HCT116 (cell line): ENCODE measurements at regions not wholly inside any gene's neighbourhood (a gene's known extent, or its start where the extent isn't known, plus 50 kb on each side); places are given as distances from the start of the nearest gene placed in this dataset.

Experiments used
- ATAC-seq: fragments of 200-7000 bp; cut with Tn5 transposase; 2 replicates; pipeline ENCODE4 v1.9.1; 2020; ENCODE audit warnings: mild to moderate bottlenecking, moderate library complexity
- BruUV-seq: library from RNA; stranded (reverse); fragments of 400-500 nt; replicated peaks from 2 replicates; lab custom pipeline; 2021; lab: Mats Ljungman, UMichigan
- CTCF ChIA-PET: fragments of 300-600 bp; sonication (Branson Sonifier 250); formaldehyde crosslinking; loops from one replicate; lab custom pipeline; 2021; ENCODE audit warnings: antibody characterized with exemption; lab: Charles Lee
- POLR2A ChIA-PET: fragments of 300-600, 350-600 bp; sonication (Branson Sonifier 250); formaldehyde crosslinking; loops from one replicate; lab custom pipeline; 2021; ENCODE audit warnings: antibody characterized with exemption; lab: Charles Lee
- RAD21 ChIA-PET, 2 experiments: fragments of 300-600 bp; sonication (Branson Sonifier 250); formaldehyde crosslinking; loops; one replicate each; lab custom pipeline; 2023; ENCODE audit warnings: low total read pairs in 2 of 2; ENCODE audit not compliant: uncharacterized antibody in 2 of 2, unreplicated experiment in 2 of 2, low non-redundant PET in 1 of 2; lab: Charles Lee
- DNase-seq: peaks from one replicate; pipeline ENCODE4 v3.0.0-alpha.2; 2010; ENCODE audit warnings: low read depth, low spot score
- H2AFZ ChIP-seq: fragments of 200-600 bp; shearing (Covaris generic), sonication (generic); 2 replicates; pipeline ENCODE4 v1.6.1; 2017; ENCODE audit warnings: low read depth, mixed run types, mixed read lengths, antibody characterized with exemption, low read length; ENCODE audit not compliant: poor library complexity, severe bottlenecking
- H3K27ac ChIP-seq: 2 replicates; pipeline ENCODE4 v1.5.1; 2012; ENCODE audit warnings: low read depth, low read length
- H3K27me3 ChIP-seq: fragments of 200-600 bp; sonication (generic); 2 replicates; pipeline ENCODE4 v1.6.1; 2016; ENCODE audit warnings: mixed run types, low read length, mixed read lengths; ENCODE audit not compliant: insufficient read depth
- H3K36me3 ChIP-seq, 2 experiments: fragments of 200-500 bp in 1 of 2; fragments of 200-600 bp in 1 of 2; sonication (Bioruptor generic) in 1 of 2; sonication (generic) in 1 of 2; 2 replicates each; pipeline versions ENCODE4 v1.5.1 to v1.6.1; 2014 to 2016; ENCODE audit warnings: low read length in 2 of 2, inconsistent platforms in 1 of 2, mixed read lengths in 1 of 2, mixed run types in 1 of 2; ENCODE audit not compliant: insufficient read depth in 2 of 2, control insufficient read depth in 1 of 2
- H3K4me1 ChIP-seq, 2 experiments: fragments of 200-600 bp in 1 of 2; sonication (generic) in 1 of 2; 2 replicates each; pipeline versions ENCODE4 v1.5.1 to v1.6.1; 2012 to 2017; ENCODE audit warnings: low read length in 2 of 2, inconsistent platforms in 1 of 2, mild to moderate bottlenecking in 1 of 2, mixed read lengths in 1 of 2, mixed run types in 1 of 2, moderate library complexity in 1 of 2; ENCODE audit not compliant: insufficient read depth in 2 of 2, control insufficient read depth in 1 of 2
- H3K4me2 ChIP-seq: fragments of 200-600 bp; sonication (generic); 2 replicates; pipeline ENCODE4 v1.6.1; 2017; ENCODE audit warnings: mixed run types, low read length, mixed read lengths
- H3K4me3 ChIP-seq, 2 experiments: fragments of 200-600 bp in 1 of 2; sonication (generic) in 1 of 2; replicated peaks in 1 of 2; 2 replicates each; pipeline ENCODE4 v1.5.1; 2011 to 2016; ENCODE audit warnings: low read length in 2 of 2, control low read depth in 1 of 2, low read depth in 1 of 2, mild to moderate bottlenecking in 1 of 2, mixed read lengths in 1 of 2, mixed run types in 1 of 2
- H3K79me2 ChIP-seq: fragments of 200-600 bp; sonication (generic); 2 replicates; pipeline ENCODE4 v1.6.1; 2017; ENCODE audit warnings: mild to moderate bottlenecking, mixed run types, low read length, moderate library complexity, mixed read lengths; ENCODE audit not compliant: insufficient read depth
- H3K9ac ChIP-seq: fragments of 200-600 bp; sonication (generic); 2 replicates; pipeline ENCODE4 v1.6.1; 2016; ENCODE audit warnings: low read length, mixed read lengths
- H3K9me2 ChIP-seq: fragments of 200-600 bp; sonication (generic), shearing (Covaris generic); 2 replicates; pipeline ENCODE4 v1.6.1; 2017; ENCODE audit warnings: mixed run types, mild to moderate bottlenecking, moderate library complexity; ENCODE audit not compliant: insufficient read depth
- H3K9me3 ChIP-seq, 2 experiments: fragments of 200-500 bp in 1 of 2; fragments of 200-600 bp in 1 of 2; sonication (Bioruptor generic) in 1 of 2; sonication (generic) in 1 of 2; 2 replicates each; pipeline ENCODE4 v1.6.1; 2014 to 2017; ENCODE audit warnings: low read length in 2 of 2, mixed read lengths in 2 of 2, inconsistent platforms in 1 of 2, low read depth in 1 of 2, mild to moderate bottlenecking in 1 of 2, mixed run types in 1 of 2, moderate library complexity in 1 of 2; ENCODE audit not compliant: control insufficient read depth in 1 of 2, insufficient read depth in 1 of 2
- H4K20me1 ChIP-seq: fragments of 200-600 bp; sonication (generic), shearing (Covaris generic); 2 replicates; pipeline ENCODE4 v1.6.1; 2017; ENCODE audit warnings: mixed run types, mild to moderate bottlenecking, moderate library complexity; ENCODE audit not compliant: insufficient read depth
- ATF3 ChIP-seq: IDR thresholded peaks from 2 replicates; pipeline ENCODE4 v1.6.1; 2012
- EGR1 ChIP-seq: IDR thresholded peaks from 2 replicates; pipeline ENCODE4 v1.6.1; 2012; ENCODE audit warnings: low read depth
- ELF1 ChIP-seq: IDR thresholded peaks from 2 replicates; pipeline ENCODE4 v1.6.1; 2012; ENCODE audit warnings: low read depth, borderline replicate concordance
- EZH2 ChIP-seq: fragments of 200-600 bp; sonication (generic); IDR thresholded peaks from 2 replicates; pipeline ENCODE4 v1.6.1; 2017; ENCODE audit warnings: antibody characterized with exemption, mixed run types
- EZH2phosphoT487 ChIP-seq: fragments of 200-600 bp; IDR thresholded peaks from 2 replicates; pipeline ENCODE4 v1.6.1; 2018; ENCODE audit warnings: antibody characterized with exemption, borderline replicate concordance
- FOSL1 ChIP-seq: IDR thresholded peaks from 2 replicates; pipeline ENCODE4 v1.6.1; 2012; ENCODE audit warnings: low read depth
- POLR2A ChIP-seq: IDR thresholded peaks from 2 replicates; pipeline ENCODE4 v1.7.0; 2011; ENCODE audit warnings: borderline replicate concordance; ENCODE audit not compliant: insufficient read depth, insufficient read length; ENCODE audit errors: extremely low read depth
- REST ChIP-seq: IDR thresholded peaks from 2 replicates; pipeline ENCODE4 v1.6.1; 2012; ENCODE audit warnings: low read depth
- SIN3A ChIP-seq: IDR thresholded peaks from 2 replicates; pipeline ENCODE4 v1.6.1; 2012; ENCODE audit warnings: low read depth
- ZBTB33 ChIP-seq: IDR thresholded peaks from 2 replicates; pipeline ENCODE4 v1.6.1; 2011; ENCODE audit warnings: mild to moderate bottlenecking, low read length, moderate library complexity; ENCODE audit not compliant: insufficient replicate concordance; ENCODE audit errors: extremely low read depth
- ZFX ChIP-seq: fragments of 450-650 bp; IDR thresholded peaks from 2 replicates; pipeline ENCODE4 v1.6.1; 2017
- ZNF274 ChIP-seq: fragments of 200-500 bp; sonication (Bioruptor generic); IDR thresholded peaks from 2 replicates; pipeline ENCODE4 v1.6.1; 2014; ENCODE audit warnings: mild to moderate bottlenecking, low read depth, low read length, inconsistent platforms
- intact Hi-C: fragments of 100-400 bp; cut with micrococcal nuclease; formaldehyde crosslinking; loops from 2 replicates; pipeline ENCODE4 v1.10.0; 2022

- TF ChIP-seq REST (no peak), SIN3A (no peak), ZBTB33 (no peak), EGR1 (no peak), ZNF274 (no peak), ELF1 (no peak), POLR2A (no peak), EZH2 (no peak)
These were observed 276.1 kb downstream of the NR2F2 start (continued) for GRCh38 chr15:96606617-96607016.

- no peaks in the 10 kb centered on the region for H3K36me3 ChIP-seq
- ChIA-PET RAD21 (no interaction called here), CTCF (no interaction called here), POLR2A (no interaction called here)
- no TSS peak for BruUV-seq
- H4K20me1 ChIP-seq: no peaks in the 10 kb centered on the region
- H3K27me3 ChIP-seq: peaks cover 31% of the 10 kb centered on the region
- H3K4me2 ChIP-seq: no peak overlapping the region
- no peaks in the 10 kb centered on the region for H3K79me2 ChIP-seq
- H3K9ac ChIP-seq: no peak overlapping the region
- no peaks in the 10 kb centered on the region for H3K4me1 ChIP-seq
- ATAC-seq: no peak
- TF ChIP-seq REST (no peak), ATF3 (no peak), ZNF274 (no peak), ZFX (no peak), POLR2A (no peak), FOSL1 (no peak), EZH2phosphoT487 (no peak)
- DNase-seq: no peak
- intact Hi-C loops: no loop called here
- H3K4me3 ChIP-seq: no peak overlapping the region
- H3K9me3 ChIP-seq: 0 out of 4 replicates have a peak, but pooled peaks cover 0 to 4% of the 10 kb centered on the region in 2 experiments
- no peak overlapping the region for H3K27ac ChIP-seq
- H3K9me2 ChIP-seq: no peaks in the 10 kb centered on the region
- no peak overlapping the region for H2AFZ ChIP-seq
These were observed 280.3 kb downstream of the NR2F2 start for GRCh38 chr15:96610757-96611156.
